ENCODE measurements at regions not wholly inside any gene's neighbourhood (a gene's known extent, or its start where the extent isn't known, plus 50 kb on each side); places are given as distances from the start of the nearest gene placed in this dataset.

- DNase-seq, result no peak
Observed at GRCh38 chr3:176526225-176526624, 671.1 kb downstream of the TBL1XR1 start.

- no peak for DNase-seq
Observed at GRCh38 chr3:176523114-176523513, 674.2 kb downstream of the TBL1XR1 start.

GRCh38 chr3:176522436-176522835 is 674.8 kb downstream of the TBL1XR1 start:
- no peak for DNase-seq

GRCh38 chr3:176521531-176522175 is 675.6 kb downstream of the TBL1XR1 start:
- no peak for DNase-seq

- no peak for DNase-seq
Observed at GRCh38 chr3:176514297-176514696, 683.0 kb downstream of the TBL1XR1 start.

- DNase-seq, result no peak
Observed at GRCh38 chr3:176513604-176514003, 683.7 kb downstream of the TBL1XR1 start.

- DNase-seq, result no peak
Observed at GRCh38 chr3:176512037-176512436, 685.2 kb downstream of the TBL1XR1 start.

- DNase-seq, result no peak
Observed at GRCh38 chr3:176510097-176510496, 687.2 kb downstream of the TBL1XR1 start.

GRCh38 chr3:176505878-176506621 is 691.2 kb downstream of the TBL1XR1 start:
- DNase-seq, result no peak

- no peak for DNase-seq
Observed at GRCh38 chr3:176491084-176491483, 706.2 kb downstream of the TBL1XR1 start.

GRCh38 chr3:176490357-176490756 is 706.9 kb downstream of the TBL1XR1 start:
- no peak for DNase-seq

GRCh38 chr3:176479248-176479647 is 718.0 kb downstream of the TBL1XR1 start:
- DNase-seq, result no peak

- DNase-seq, result no peak
Observed at GRCh38 chr3:176469694-176470205, 727.5 kb downstream of the TBL1XR1 start.

GRCh38 chr3:176463610-176464009 is 733.7 kb downstream of the TBL1XR1 start:
- DNase-seq, result no peak

GRCh38 chr3:176447369-176447768 is 749.9 kb downstream of the TBL1XR1 start:
- no peak for DNase-seq

GRCh38 chr3:176442326-176442725 is 755.0 kb downstream of the TBL1XR1 start:
- DNase-seq, result no peak

GRCh38 chr3:176439729-176440128 is 757.6 kb downstream of the TBL1XR1 start:
- DNase-seq, result no peak

GRCh38 chr3:176431991-176432390 is 765.3 kb downstream of the TBL1XR1 start:
- no peak for DNase-seq

GRCh38 chr3:176431038-176431418 is 766.3 kb downstream of the TBL1XR1 start:
- no peak for DNase-seq

GRCh38 chr3:176430244-176431037 is 766.8 kb downstream of the TBL1XR1 start:
- peak; percentile 72 for DNase-seq

- no peak for DNase-seq
Observed at GRCh38 chr3:176428552-176428951, 768.7 kb downstream of the TBL1XR1 start.

- DNase-seq, result no peak
Observed at GRCh38 chr3:176426371-176426770, 770.9 kb downstream of the TBL1XR1 start.

GRCh38 chr3:176416870-176417269 is 780.4 kb downstream of the TBL1XR1 start:
- DNase-seq, result no peak
